C4-2B (cell line): ENCODE measurements at regions not wholly inside any gene's neighbourhood (a gene's known extent, or its start where the extent isn't known, plus 50 kb on each side); places are given as distances from the start of the nearest gene placed in this dataset.

Experiments
- ZFX ChIP-seq: fragments of 450-650 bp; IDR thresholded peaks from 2 replicates; pipeline ENCODE4 v1.6.1; 2017
- TF ChIP-seq, protein P1 (sequence below): fragments of 450-650 bp; conservative IDR thresholded peaks from 2 replicates; pipeline ENCODE4 v1.5.1; 2017; ENCODE audit warnings: mild to moderate bottlenecking

DNA sequence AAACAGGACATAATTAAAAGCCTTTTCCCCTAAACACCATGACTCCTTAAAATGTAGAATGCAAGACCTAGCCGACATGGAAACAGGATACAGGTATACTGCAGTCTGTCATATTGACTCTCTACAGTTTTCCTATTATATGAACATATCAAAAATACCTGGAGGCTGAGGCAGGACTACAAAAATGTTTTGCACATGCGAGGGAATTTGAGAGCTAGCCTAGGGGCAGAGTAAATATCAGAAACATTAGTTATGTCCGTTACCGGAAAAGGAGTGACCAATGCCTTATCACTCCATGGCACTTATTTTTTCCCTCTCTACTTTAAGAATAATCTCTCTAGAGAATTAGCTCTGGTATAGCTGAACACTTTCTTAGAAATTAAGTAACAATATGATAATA, 732.3 kb downstream of the TUSC7 start:
- TF ChIP-seq, protein P1, sequence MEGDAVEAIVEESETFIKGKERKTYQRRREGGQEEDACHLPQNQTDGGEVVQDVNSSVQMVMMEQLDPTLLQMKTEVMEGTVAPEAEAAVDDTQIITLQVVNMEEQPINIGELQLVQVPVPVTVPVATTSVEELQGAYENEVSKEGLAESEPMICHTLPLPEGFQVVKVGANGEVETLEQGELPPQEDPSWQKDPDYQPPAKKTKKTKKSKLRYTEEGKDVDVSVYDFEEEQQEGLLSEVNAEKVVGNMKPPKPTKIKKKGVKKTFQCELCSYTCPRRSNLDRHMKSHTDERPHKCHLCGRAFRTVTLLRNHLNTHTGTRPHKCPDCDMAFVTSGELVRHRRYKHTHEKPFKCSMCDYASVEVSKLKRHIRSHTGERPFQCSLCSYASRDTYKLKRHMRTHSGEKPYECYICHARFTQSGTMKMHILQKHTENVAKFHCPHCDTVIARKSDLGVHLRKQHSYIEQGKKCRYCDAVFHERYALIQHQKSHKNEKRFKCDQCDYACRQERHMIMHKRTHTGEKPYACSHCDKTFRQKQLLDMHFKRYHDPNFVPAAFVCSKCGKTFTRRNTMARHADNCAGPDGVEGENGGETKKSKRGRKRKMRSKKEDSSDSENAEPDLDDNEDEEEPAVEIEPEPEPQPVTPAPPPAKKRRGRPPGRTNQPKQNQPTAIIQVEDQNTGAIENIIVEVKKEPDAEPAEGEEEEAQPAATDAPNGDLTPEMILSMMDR = no peak
- no peak for TF ChIP-seq ZFX
